Breast epithelium (tissue), 3 donors: ENCODE measurements at regions not wholly inside any gene's neighbourhood (a gene's known extent, or its start where the extent isn't known, plus 50 kb on each side); places are given as distances from the start of the nearest gene placed in this dataset.

Experiments used
- POLR2AphosphoS5 ChIP-seq, 3 donors: sonication (generic); formaldehyde crosslinking; IDR thresholded peaks; one replicate each; pipeline ENCODE4 v1.6.1; 2017; ENCODE audit warnings: antibody characterized with exemption in 3 of 3
- TF ChIP-seq, protein P1 (sequence below), 3 donors: fragments of 450-650 bp; IDR thresholded peaks; one replicate each; pipeline ENCODE4 v1.5.1; 2016 to 2017; ENCODE audit warnings: antibody characterized with exemption in 3 of 3, mild to moderate bottlenecking in 3 of 3, moderate library complexity in 3 of 3

DNA sequence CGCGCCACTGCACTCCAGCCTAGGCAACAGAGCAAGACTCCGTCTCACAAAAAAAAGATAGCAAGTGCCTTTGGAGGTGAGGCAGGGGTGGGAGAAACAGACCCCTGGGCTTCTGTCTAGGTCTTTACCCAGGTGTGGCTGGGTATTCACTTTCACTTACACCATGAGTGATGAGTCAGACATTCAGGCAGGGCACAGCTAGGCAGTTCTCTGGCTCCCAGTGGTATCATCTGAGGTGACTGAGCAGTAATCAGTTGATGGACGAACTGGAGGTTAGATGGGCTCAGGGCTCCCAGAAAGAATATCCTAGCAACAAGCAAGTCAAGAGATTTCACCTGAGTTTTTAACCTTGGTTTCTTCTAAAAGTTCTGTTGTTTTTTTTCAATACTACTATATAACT is 107.0 kb upstream of the RAB6C start:
- TF ChIP-seq, protein P1, sequence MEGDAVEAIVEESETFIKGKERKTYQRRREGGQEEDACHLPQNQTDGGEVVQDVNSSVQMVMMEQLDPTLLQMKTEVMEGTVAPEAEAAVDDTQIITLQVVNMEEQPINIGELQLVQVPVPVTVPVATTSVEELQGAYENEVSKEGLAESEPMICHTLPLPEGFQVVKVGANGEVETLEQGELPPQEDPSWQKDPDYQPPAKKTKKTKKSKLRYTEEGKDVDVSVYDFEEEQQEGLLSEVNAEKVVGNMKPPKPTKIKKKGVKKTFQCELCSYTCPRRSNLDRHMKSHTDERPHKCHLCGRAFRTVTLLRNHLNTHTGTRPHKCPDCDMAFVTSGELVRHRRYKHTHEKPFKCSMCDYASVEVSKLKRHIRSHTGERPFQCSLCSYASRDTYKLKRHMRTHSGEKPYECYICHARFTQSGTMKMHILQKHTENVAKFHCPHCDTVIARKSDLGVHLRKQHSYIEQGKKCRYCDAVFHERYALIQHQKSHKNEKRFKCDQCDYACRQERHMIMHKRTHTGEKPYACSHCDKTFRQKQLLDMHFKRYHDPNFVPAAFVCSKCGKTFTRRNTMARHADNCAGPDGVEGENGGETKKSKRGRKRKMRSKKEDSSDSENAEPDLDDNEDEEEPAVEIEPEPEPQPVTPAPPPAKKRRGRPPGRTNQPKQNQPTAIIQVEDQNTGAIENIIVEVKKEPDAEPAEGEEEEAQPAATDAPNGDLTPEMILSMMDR (IDR thresholded peaks at IDR 0.05), result no peak
- TF ChIP-seq POLR2AphosphoS5 (IDR thresholded peaks at IDR 0.05), result no peak
